ENCODE measurements at regions not wholly inside any gene's neighbourhood (a gene's known extent, or its start where the extent isn't known, plus 50 kb on each side); places are given as distances from the start of the nearest gene placed in this dataset.
"Not testable (repeated sequence)": the region's sequence is repeated elsewhere in the genome, so short reads cannot be mapped to it uniquely, and the experiment has no call there.

- DNase-seq (ENCODE audit: low spot score): no peak
Observed at GRCh38 chr2:234695981-234696380, 199.1 kb upstream of the ARL4C start.

GRCh38 chr2:234694244-234695013 lies 197.5 kb upstream of the ARL4C start:
- peak; percentile 80 for DNase-seq (ENCODE audit: low spot score)

GRCh38 chr2:234693681-234694190 lies 196.9 kb upstream of the ARL4C start:
- not testable (repeated sequence) for DNase-seq (ENCODE audit: low spot score)

GRCh38 chr2:234693191-234693590 lies 196.3 kb upstream of the ARL4C start:
- not testable (repeated sequence) for DNase-seq (ENCODE audit: low spot score)

- no peak for DNase-seq (ENCODE audit: low spot score)
Observed at GRCh38 chr2:234691968-234692955, 195.4 kb upstream of the ARL4C start.

GRCh38 chr2:234691214-234691575 lies 194.3 kb upstream of the ARL4C start:
- DNase-seq (ENCODE audit: low spot score): no peak

- no peak for DNase-seq (ENCODE audit: low spot score)
Observed at GRCh38 chr2:234690569-234691213, 193.8 kb upstream of the ARL4C start.

GRCh38 chr2:234689911-234690379 lies 193.1 kb upstream of the ARL4C start:
- no peak for DNase-seq (ENCODE audit: low spot score)

GRCh38 chr2:234687718-234688475 lies 191.0 kb upstream of the ARL4C start:
- no peak for DNase-seq (ENCODE audit: low spot score)

- DNase-seq (ENCODE audit: low spot score): no peak
Observed at GRCh38 chr2:234686088-234686890, 189.4 kb upstream of the ARL4C start.

- DNase-seq (ENCODE audit: low spot score): no peak
Observed at GRCh38 chr2:234684466-234684865, 187.6 kb upstream of the ARL4C start.

GRCh38 chr2:234683950-234684349 lies 187.1 kb upstream of the ARL4C start:
- no peak for DNase-seq (ENCODE audit: low spot score)

GRCh38 chr2:234682492-234683228 lies 185.8 kb upstream of the ARL4C start:
- DNase-seq (ENCODE audit: low spot score): no peak

- DNase-seq (ENCODE audit: low spot score): no peak
Observed at GRCh38 chr2:234680688-234681619, 184.1 kb upstream of the ARL4C start.

- peak; percentile 89 for DNase-seq (ENCODE audit: low spot score)
Observed at GRCh38 chr2:234679741-234680687, 183.1 kb upstream of the ARL4C start.

- DNase-seq (ENCODE audit: low spot score): peak; percentile 33
Observed at GRCh38 chr2:234679301-234679740, 182.4 kb upstream of the ARL4C start.

GRCh38 chr2:234678711-234679110 lies 181.8 kb upstream of the ARL4C start:
- DNase-seq (ENCODE audit: low spot score): peak; percentile 45
